NOMO-1 treated with dmso at 0.1 percent for 144 hours (cell line): ENCODE measurements at regions not wholly inside any gene's neighbourhood (a gene's known extent, or its start where the extent isn't known, plus 50 kb on each side); places are given as distances from the start of the nearest gene placed in this dataset.
A peak's percentile ranks its signal among the peaks of the same experiment; 100 is the strongest.

Experiments used
- DNase-seq: peaks from one replicate; lab custom pipeline; 2025; ENCODE audit not compliant: unreplicated experiment; lab: John Stamatoyannopoulos, UW

DNA sequence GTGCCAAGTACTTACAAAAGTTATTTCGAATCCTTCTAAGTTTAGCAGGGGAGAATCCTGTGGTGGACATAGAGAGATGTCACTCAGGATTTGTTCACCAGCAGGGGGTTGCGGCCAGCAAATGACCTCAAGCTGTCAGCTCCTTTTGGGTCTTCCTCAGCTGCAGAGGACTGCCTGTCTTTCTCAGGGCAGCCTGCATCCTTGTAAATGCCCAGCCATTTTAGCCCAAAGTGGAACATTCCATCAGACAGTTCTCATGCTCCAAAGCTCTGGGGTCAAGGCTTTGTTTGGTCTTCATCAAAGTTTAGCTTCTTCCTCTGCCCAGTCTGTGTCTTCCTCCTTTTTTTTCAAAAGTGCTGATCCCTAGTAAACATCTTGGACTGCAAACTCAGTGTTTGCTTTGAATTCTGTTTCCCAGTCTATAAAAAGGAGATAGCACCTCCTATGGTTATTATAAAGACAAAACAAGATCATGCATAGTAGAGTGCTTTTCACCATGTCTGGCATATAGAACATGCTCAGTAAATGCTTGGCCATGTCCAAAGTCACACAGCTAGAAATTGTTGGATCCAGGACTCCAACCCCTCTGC, 156.4 kb upstream of the GATB start:
- DNase-seq, result no peak

GRCh38 chr4:151912632-151913031, 151.8 kb upstream of the GATB start:
- no peak for DNase-seq

DNA sequence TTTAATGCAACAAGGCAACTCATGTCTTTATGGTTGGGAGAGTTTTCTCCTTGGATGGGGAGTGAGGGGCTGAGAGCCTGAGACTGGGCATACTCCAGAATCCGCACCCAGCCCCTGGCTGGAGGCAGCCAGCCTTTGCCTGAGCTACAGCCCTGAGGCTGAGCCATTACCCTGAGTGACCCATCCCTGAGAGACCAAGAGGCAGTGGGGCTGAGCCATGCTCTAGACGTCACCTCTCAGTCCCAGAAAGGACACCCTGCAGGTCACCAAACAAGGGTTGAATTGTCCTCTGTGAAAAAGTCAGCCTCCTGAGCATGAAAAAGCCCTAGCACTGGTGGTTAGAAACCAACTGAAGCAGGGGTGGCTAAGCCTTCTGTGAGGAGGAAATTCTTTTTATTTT, 151.2 kb upstream of the GATB start:
- no peak for DNase-seq

DNA sequence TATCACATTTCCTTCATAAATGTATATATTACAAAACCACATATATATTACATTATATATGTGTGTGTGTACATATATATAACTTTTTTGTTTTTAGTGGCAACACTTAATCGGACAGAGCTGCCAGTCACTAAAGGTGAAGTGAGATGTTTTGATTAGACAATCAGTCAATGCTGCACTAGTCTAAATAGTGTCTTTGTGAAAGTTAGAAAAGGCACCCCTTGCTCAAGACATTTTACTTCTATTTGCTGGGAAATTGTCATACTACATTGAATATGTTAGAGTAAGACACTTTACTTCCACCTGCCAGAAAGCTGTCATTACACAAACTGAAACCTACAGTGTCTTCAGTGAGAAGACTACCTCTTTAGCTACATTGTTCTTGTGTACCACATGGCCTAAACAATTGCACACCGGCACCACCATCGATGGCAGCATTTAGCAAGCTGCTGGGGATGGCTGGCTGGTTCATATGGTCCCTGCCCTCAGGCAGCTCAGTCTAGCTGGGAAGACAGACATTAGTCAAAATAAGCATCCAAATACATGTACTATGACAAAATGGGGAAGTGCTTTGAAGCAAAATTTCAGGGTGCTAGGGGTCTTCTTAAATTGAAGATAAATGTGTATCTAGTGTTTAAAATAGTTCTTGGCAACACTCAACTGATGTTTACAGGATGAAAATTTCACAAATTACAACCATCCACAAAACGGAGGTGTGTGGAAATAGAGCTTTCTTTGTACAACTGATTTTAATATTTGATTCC, 148.1 kb upstream of the GATB start:
- no peak for DNase-seq

DNA sequence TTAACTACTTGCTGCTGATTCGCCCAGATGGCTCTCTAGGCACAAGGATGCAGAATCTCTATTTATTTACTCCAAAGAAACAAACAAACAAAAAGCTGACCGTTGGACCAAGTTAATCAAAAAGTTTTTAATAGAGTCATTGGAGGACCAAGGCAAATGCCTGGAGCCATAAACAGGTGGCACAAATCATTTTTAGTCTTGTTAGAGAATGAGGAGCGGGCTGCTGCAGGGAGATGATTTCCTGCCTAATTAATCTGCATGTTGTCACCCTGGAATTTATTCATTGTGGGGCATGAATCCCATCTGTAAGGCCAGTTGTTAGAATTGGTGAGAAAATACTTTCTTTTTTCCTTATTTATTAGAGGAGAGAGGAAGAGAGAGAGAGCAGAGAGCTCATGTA, 147.4 kb upstream of the GATB start:
- no peak for DNase-seq

DNA sequence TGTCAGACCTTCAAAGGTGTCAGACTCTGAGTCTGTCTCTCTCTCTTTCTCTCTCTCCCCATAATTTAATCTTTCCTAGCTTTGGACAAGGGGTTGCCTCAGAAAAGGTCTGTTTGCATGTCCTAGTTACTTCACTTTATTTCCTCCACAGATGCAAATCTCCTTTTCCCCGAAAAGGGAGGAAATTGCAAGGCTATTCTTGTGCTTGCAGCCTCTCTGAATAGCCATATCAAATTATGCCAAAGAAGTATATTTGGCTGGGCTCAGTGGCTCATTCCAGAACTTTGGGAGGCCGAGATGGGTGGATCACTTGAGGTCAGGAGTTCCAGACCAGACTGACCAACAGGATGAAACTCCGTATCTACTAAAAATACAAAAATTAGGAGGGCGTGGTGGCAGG, 145.6 kb upstream of the GATB start:
- DNase-seq, result no peak

GRCh38 chr4:151905197-151905596, 144.4 kb upstream of the GATB start:
- DNase-seq, result peak; percentile 64

DNA sequence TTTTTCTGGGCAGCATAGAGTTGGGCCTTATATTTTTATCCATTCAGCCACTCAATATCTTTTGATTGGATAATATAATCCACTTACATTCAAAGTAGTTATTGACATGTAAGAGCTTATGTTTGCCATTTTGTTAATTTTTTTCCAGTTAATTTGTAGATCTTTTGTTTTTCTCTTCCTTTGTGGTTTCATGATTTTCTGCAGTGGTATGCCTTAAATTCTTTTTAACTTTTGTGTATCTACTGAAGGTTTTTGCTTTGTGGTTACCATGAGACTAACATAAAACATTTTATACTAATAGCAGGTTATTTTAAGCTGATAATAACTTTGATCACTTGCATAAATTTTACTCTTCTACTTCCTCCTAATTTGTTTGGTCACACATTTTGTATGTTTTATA, 140.8 kb upstream of the GATB start:
- no peak for DNase-seq

DNA sequence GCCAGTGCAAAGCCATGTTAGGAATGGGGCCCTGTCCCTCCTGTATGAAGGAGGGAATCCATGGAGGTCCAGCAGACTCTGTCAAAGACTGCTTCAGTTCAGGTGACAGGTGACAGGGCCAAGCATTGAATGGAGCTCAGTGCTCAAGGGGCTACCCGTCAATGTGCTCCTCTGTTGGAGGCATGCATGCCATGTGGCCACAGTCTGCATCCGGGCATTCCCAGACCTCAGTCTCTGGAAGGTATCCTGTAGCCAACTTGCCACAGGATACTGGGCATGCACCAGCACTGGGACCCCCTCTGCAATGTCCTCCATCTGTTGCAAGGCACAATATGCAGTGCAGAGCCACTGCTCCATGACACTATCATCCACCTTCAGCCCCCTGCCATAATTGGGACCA, 136.1 kb upstream of the GATB start:
- DNase-seq, result no peak

DNA sequence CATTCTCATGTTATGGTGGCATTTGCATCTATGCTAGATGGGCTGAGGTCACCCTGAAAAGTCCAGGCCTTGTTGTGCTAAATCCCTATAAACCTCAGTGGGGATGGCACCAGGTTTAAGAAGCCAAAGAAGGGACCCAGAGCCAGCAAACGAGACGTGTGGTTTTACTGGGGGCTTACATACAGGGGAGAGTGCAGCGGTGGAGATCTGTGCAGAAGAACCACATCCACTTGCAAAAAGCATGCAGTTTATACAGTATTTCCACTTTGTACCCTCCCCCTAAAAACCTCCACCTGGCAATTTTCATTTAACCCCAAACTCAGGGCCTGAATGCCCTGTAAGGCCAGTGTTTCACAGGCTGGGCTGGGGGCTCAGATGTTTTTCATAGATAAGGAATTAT, 134.9 kb upstream of the GATB start:
- DNase-seq, result no peak

DNA sequence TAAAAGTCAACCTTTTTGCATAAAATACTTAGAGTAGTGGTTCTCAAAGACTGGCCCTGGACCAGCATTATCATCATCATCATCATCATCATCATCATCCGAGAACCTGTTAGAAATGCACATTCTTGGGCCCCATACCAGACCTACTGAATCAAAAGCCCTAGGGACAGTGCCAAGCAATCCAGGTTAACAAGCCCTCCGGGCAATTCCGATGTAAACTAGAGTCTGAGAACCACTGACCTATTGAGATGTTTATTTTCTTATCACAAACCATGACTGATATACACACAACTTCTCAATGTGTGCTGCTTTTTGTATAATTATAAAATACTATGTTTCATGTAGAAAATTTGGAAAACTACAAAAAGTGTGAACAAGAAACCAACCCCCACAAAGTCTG, 133.4 kb upstream of the GATB start:
- DNase-seq, result no peak

DNA sequence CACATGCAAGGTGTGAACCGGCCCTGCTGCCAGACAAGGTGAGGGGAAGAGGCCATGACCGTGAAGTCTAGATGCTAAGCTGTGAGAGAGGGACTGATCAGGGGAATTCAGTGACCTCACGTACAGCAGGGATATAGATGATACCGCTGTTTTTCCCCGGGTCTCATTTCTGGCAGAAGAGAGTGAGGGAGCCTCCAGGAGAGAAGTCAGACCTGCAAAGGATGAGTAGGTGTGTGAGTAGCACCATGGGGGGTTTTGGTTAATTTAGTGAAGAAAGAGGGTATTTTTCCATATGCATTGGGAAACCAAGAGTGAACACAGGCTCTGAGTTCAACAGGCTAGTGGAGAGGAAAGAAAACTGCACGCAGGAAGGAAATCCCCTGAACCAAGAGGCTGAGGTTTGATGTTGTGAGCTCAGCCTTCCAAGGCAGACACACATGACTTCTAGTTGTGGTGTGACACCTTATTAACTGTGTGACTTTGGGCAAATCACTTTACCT, 127.6 kb upstream of the GATB start:
- no peak for DNase-seq

DNA sequence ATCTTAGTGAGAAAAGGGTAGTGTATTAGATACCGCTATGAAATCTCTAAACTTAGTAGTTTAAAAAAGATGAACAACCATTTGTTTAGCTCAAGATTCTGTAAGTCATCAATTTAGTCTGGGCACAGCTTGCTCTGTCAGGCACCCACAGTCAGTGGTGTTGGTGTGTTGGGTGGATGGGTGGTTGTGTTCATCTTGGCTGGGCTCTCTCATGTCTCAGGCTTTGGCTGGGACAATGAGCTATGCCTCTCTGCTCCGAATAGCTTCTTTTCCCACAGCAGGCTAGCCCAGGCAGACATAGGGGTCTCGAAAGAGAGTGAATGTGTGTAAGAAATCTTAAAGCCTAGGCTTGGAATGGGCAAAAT, 127.0 kb upstream of the GATB start:
- DNase-seq, result no peak

- DNase-seq, result peak; percentile 82
Observed at GRCh38 chr4:151887031-151887815, 126.4 kb upstream of the GATB start.

DNA sequence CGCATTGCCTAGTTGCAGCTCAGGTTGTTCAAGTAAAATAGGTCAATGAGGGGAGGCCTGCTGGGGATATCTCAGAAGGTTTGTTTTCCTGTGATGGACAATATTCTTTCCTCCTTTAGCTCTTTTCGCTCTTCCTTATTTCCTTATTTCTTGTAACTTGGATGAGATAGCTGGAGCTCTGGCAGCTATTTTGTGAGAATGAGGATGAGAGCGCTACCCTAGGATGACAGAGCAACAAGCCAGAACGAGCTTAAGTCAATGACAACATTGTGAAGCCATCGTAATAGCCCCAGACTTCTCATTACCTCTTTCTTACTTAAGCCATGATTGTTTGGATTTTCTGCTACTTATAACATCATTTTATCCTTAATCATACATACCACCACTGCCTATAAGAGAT, 124.3 kb upstream of the GATB start:
- no peak for DNase-seq

GRCh38 chr4:151883747-151884146, 122.9 kb upstream of the GATB start:
- DNase-seq, result no peak

DNA sequence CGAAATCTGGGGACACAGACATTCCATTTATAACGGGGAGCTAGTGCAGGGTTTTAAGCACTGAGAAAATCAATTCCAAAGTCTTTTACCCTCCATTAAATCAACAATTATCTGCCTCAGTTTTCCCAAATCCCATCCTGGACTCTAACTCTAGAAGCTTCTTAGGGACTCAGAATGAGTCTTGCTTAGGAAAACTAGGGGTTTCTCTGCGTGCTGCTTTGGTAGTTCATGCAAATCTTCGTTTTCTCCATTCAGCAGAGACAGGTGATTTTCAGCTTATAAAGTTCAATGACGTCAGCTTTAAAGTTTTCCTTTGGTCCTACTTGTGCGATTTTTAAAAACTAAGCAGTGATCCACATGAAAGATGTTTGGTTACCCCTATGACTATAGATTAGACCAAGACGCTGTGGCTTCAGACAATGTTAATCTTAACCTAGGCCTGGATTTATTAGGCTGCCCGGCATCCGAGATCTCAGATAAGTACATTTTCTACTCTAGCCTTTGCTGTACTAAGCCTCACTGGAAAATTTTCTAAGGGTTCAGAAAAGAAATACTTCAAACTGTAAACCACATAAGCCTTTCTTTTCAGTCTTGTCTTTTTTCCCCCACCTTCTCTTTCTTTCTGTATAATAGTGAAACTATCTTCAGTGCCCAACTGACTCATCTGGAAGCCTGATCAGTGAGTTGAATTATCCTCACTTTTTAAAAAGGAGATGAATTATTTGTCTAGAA, 121.4 kb upstream of the GATB start:
- DNase-seq, result no peak

DNA sequence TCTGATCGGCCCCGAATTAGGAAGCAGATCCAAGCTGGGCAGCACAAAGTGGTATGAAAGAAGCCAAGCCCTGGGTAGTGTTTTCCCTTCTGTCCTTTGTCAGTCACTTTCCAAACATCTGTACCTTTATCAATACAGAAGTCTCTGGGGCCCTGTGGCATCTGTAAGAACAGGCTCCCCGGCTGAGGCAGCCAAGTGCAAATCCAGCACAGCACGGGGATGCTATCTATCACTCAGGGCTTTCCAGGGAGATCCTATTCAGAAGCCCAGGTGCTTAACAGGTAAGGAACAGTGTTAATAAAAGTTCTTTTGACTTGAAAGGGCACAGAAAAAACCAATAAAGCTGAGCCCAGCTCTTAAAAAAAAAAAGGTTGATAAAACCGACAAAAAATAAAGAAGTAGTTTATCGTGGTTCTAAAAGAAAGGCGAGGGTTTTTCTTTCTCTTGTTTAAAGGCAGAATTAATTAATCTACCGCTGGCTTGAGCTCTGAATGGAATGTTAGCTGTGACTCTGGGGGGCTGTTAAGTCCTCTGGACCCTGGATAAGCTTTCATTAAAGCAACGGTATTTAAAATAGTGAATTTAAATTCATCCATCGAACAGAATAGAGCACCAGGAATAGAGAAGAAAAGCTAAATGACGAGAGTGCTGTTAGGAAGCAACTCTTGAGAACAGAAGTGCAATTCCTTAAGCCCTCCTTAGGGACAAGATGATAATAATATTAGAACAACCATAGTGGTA, 119.1 kb upstream of the GATB start:
- no peak for DNase-seq

GRCh38 chr4:151876381-151876988, 115.7 kb upstream of the GATB start:
- no peak for DNase-seq

GRCh38 chr4:151874328-151874727, 113.5 kb upstream of the GATB start:
- DNase-seq, result no peak

GRCh38 chr4:151866592-151866918, 105.7 kb upstream of the GATB start:
- DNase-seq, result peak; percentile 56
